HG03280 (cell line): ENCODE measurements at regions not wholly inside any gene's neighbourhood (a gene's known extent, or its start where the extent isn't known, plus 50 kb on each side); places are given as distances from the start of the nearest gene placed in this dataset.

Experiments
- ATAC-seq: cut with Tn5 transposase; IDR thresholded peaks from one replicate; pipeline ENCODE4 v1.9.1; 2021; ENCODE audit warnings: mild to moderate bottlenecking, moderate library complexity; ENCODE audit not compliant: unreplicated experiment

GRCh38 chr15:61684749-61685467, 375.3 kb downstream of the VPS13C start:
- ATAC-seq: no peak

DNA sequence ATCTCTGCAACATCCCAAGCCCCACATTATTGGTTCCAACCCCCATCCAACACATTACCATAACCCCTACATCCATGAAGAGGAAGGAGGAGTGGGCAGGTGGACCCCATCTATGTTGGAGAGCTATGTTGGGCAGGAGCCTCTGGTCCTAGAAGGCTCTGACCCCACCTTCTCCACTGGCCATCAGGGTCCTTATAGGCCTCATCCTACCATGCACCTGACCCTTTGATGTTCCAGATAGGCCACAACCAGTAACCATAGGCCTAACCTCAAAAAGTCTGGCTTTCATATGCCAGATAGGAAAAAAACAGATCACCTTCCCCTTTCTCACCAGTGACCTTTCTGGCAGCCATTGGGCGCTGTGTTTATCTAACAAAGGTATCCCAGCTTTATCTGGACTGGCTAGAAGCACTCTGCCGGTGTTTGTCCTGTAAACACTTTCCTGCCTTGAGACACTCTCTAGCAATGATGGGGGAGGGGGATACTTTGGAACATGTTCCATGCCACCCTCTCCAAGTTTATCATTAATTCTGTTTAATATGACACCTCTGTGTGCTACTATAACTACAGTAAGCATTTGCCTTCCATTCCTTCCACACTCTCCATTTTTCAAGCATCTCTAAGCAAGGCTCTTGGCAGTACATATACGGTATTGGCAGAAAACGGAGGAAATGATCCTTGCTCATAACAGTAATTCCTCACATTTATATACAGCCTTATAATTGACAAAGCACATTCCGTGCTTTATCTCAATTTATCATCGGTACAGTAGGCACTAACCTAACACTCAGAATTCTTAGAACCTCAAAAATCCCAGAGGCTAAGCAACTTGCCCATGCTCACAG, 377.1 kb downstream of the VPS13C start:
- no peak for ATAC-seq

DNA sequence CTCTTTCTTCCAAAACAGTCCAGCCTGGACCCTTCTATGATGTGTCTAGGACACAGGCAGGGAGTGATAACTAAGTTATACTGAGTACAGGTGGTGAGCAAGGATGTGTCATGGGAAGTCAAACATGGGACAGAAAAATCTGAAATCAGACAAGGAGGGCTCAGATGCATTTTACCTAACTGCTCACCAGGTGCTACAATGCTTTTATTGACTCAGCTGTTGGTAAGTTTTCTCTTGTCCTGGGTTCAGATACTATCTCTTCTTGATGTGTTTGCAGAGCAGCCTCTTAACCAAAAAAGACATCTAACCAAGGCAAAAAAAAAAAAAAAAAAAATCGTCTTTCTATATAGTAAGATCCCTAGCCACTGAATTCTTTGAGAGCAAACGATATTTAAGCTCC, 378.6 kb downstream of the VPS13C start:
- ATAC-seq: no peak

DNA sequence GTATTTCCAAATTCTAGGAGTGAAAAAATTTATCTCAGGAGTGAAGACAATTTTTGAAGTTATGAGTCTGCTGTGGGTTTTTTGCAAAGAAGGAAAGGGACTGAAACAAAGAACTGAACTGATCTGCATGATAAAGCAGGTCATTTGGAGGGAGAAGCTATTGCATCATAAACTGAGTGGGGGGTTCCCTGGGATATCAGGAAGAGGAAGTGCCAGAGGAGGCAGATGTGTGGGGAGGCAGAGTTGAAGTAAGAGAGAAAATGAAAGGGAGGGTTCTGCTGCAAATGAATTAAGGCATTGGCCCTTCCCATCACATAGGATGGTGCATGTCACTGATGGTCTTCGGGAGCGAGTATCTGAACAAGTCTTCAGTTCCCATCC, 379.2 kb downstream of the VPS13C start:
- no peak for ATAC-seq

DNA sequence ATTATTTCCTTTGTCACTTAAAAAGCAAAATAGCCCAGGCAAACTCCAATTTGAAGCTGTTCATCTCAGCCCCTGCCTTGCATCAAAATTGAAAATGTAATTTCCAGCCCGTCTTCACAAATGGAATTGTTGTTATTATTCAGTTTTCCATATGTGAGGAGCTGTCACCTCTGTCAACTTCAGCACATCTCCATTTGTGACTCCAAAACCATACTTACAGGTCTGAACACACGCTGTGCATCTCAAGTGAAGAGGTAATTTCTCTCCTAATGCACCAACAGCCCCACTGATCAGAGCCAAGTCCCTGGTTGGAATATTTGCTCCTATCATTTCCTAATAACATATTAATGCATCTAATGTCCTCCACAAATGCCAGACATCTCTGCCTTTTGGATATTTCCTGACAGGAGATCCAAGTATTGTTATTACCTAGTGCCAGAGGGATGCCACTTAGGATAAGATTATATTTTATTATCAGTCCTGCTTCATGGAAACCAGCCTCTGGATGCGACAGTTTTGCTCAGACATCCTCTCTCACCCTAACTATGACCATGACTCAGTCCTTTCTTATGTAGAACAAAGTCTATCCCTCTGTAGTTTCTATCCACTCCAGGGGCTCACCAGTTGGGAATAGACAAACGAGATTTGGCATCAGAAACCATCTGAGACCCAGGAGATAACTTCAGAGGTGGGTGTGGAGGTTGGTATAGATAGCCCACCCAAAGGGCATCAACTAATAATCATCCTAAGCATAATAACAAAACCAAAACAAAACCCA, 379.8 kb downstream of the VPS13C start:
- ATAC-seq: no peak

DNA sequence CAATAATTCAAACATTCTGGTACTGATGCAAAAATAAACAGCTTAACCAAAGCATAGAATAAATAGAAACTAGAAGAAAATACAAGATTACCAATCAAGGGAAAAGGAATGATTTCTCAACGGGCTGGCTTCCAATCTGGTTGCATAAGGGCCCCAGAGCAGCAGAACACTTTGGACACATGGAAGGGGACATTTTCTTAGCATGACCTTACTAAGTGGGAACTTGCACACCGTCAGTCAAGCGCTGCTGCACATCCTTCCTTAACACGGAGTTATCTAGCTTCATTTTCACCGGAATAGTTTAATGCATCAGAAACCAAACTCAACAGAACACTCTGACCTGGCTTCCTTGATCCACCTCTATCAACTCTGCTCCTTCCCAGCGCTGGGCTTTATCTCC, 388.5 kb downstream of the VPS13C start:
- ATAC-seq: no peak

DNA sequence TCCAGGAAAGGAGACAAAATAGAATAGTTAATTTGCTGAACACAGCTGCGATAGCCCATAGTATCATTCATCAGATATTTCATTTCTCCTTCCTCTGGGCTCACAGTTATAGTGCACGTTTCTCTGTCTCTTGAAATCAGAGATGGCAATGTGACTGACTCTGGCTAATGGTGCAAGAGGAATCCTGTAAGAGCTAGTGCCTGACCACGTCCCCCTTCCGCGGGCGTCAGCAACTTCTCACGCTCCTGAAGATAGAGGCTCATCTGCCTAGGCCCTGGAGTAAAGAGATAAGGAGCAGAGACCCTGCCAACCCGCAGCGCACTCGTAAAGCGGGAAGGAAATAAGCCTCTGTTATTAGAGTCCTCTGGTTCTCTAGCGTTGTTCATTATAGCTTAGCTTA, 391.8 kb downstream of the VPS13C start:
- no peak for ATAC-seq

DNA sequence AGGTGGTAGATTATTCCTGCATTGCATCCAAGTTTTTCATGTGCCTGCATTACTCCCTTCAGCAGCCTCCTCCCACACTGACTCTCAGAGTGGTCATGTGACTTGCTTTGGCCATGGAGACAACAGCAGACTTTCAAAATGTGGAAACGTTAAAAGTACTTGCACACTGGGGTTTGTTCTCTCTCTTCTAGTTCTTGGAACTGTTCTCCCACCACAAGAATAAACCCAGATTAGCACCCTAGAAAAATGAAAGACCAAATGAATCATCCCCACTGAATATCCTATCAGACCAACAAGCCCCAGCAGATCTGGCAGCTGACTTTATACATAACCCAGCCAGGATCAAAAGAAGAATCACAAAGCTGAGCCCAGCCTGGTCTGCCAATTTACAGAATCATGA, 398.5 kb downstream of the VPS13C start:
- no peak for ATAC-seq

GRCh38 chr15:61660579-61660978, 399.7 kb downstream of the VPS13C start:
- ATAC-seq: no peak

DNA sequence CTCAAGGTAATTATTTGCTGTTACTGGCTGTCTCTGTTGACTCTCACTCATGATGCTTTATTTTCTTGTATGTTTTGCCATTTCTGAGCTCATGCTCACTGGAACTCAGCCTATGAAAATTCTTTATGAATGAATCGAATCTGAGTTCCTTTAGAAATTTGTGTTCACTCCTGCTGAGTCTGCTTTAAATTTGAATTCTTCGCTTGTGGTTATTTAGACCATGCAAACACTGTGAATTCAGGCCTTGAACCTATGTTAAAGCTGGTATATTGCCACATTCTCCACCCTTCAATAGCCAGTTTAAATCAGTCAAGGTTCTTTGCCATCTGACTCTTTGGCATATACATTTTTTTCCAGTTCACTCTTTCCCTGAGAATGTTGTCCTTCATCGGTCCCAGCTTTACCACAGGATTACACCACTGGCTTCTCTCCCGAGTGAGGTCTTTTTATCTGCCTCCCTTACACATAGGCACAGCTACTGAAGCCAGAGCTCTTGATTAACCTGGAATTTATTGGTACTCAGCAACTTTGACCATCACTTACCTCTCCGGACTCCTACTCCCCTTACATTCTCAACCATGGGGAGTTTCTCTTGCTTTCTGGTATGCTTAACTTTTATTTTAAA, 400.6 kb downstream of the VPS13C start:
- no peak for ATAC-seq

GRCh38 chr15:61657461-61657860, 402.8 kb downstream of the VPS13C start:
- ATAC-seq: no peak

GRCh38 chr15:61656391-61656790, 403.9 kb downstream of the VPS13C start:
- ATAC-seq: no peak

DNA sequence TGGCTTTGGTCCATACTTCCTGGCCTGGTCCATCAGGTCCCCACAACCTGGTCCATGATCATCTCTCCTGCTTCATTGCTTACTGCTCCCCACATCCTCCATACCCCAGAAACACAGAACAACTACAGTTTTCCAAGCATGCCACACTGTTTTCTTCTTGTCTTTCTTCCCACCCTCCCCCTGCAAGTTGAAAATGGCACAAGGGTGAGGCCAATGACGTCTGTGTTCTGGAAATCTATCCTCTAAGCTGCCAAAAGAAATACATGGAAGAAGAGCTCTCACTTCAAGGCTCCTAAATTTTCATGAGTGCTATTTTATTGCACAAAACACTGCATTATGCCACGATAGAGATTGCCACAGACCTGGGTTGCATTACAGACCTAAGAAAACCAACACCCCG, 404.4 kb downstream of the VPS13C start:
- no peak for ATAC-seq

GRCh38 chr15:61654918-61655317, 405.3 kb downstream of the VPS13C start:
- no peak for ATAC-seq

- ATAC-seq: no peak
These were observed 406.1 kb downstream of the VPS13C start for GRCh38 chr15:61654002-61654740.

DNA sequence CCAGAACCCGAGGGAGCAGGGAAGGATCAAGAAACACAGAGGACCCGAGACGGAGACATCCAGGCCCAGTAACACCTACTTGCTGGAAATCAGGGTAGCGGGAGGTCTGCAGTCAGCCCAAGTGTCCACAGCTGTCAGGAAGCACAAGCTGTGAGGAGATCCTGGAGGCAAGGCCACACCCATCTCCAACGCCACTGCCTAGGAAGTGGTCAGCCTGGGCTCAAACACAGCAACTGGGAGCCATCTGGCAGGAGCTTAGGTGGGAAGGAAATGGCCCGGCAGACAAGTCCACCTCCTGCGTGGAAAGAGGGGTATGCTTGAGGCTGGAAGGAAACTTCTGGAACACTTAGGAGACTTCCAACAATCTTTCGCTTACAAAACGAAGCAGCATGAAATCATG, 407.1 kb downstream of the VPS13C start:
- no peak for ATAC-seq

- ATAC-seq: no peak
These were observed 409.0 kb downstream of the VPS13C start for GRCh38 chr15:61651267-61651666.

- ATAC-seq: no peak
These were observed 411.2 kb downstream of the VPS13C start for GRCh38 chr15:61649046-61649445.

- ATAC-seq: no peak
These were observed 415.4 kb upstream of the RORA start for GRCh38 chr15:61644550-61644949.

DNA sequence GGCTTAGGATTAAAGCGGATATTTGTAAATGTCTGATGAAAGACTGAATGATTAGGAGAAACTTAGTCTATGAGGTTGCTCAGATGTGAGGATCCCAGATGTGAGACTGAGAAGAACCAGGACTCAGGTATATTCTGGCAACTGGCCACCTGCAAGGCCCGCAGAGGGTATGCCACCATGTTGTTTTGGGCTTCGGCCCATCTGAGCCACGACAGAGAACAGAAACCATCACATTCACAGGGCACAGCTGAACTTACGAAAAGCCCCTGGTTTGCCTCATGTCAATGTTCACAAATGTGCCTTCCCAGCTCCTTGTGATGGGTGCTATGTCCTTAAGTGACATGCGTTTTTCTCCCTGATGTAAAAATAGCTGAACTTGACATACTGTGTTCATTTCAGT, 412.5 kb upstream of the RORA start:
- no peak for ATAC-seq

DNA sequence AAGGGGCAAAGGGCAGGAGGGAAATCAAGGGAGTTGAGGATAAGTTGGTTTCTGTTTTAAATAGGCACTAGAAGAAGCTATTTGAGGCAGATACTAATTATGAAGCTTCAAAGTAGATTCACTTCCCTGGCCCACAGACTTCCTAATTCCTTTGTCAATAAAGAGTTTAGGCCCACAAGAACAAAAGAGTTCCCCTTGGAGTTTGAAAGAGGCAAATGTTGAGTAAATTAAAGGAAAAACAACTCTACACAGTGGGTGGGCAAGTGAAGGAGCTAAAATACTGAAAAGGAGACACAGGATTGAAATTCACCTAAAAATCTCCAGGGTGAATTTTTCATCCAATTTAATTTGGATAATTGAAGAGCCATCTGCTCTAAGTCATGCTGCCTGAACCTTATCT, 411.7 kb upstream of the RORA start:
- no peak for ATAC-seq
